ENCODE measurements at regions not wholly inside any gene's neighbourhood (a gene's known extent, or its start where the extent isn't known, plus 50 kb on each side); places are given as distances from the start of the nearest gene placed in this dataset.

- Histone ChIP-seq H3K27ac (no peak overlapping the region), H3K9me3 (peaks cover 0 to 16% (median 0%) of the 10 kb centered on the region in 11 donors), H3K4me1 (no peaks in the 10 kb centered on the region), H3K4me3 (no peak overlapping the region), H3K36me3 (no peaks in the 10 kb centered on the region), H3K27me3 (no peaks in the 10 kb centered on the region)
- TF ChIP-seq, protein P1, sequence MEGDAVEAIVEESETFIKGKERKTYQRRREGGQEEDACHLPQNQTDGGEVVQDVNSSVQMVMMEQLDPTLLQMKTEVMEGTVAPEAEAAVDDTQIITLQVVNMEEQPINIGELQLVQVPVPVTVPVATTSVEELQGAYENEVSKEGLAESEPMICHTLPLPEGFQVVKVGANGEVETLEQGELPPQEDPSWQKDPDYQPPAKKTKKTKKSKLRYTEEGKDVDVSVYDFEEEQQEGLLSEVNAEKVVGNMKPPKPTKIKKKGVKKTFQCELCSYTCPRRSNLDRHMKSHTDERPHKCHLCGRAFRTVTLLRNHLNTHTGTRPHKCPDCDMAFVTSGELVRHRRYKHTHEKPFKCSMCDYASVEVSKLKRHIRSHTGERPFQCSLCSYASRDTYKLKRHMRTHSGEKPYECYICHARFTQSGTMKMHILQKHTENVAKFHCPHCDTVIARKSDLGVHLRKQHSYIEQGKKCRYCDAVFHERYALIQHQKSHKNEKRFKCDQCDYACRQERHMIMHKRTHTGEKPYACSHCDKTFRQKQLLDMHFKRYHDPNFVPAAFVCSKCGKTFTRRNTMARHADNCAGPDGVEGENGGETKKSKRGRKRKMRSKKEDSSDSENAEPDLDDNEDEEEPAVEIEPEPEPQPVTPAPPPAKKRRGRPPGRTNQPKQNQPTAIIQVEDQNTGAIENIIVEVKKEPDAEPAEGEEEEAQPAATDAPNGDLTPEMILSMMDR (IDR thresholded peaks at IDR 0.05) = no peak
- ATAC-seq = no peak
- intact Hi-C loops (cut with DNase I) = no loop called here
- no peak for DNase-seq
- WGBS, 2 donors = 58 to 62% methylated on average over 4 of the region's 4 CpGs
Observed at GRCh38 chr7:9407816-9408215, 974.4 kb downstream of the NXPH1 start.

DNA sequence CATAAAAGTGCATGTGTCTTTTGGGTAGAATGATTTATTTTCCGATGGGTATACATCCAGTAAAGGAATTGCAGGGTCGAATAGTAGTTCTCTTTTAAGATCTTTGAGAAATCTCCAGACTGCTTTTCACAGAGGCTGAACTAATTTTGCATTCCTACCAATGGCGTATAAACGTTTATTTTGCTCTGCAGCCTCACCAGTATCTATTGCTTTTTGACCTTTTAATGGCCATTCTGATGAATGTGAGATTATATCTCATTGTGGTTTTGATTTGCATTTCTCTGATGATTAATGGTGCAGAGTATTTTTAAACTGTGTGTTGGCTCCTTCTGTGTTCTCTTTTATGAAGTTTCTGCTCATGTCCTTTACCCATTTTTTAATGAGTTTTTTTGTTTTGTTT lies 1020.1 kb downstream of the NXPH1 start:
- Histone ChIP-seq H3K4me3 (no peak overlapping the region), H3K9me3 (peaks cover 0 to 33% (median 0%) of the 10 kb centered on the region in 11 donors), H3K27me3 (no peaks in the 10 kb centered on the region), H3K36me3 (no peaks in the 10 kb centered on the region), H3K4me1 (no peaks in the 10 kb centered on the region), H3K27ac (no peak overlapping the region)
- intact Hi-C loops (cut with DNase I) = no loop called here
- TF ChIP-seq, protein P1 (IDR thresholded peaks at IDR 0.05) = no peak
- 78% methylated on average over 4 of the region's 4 CpGs for WGBS, 2 donors
- ATAC-seq = no peak
- no peak for DNase-seq

GRCh38 chr7:9488555-9488954 lies 1055.1 kb downstream of the NXPH1 start:
- H3K27ac ChIP-seq = no peak overlapping the region
- H3K27me3 ChIP-seq = no peaks in the 10 kb centered on the region
- H3K4me1 ChIP-seq = no peaks in the 10 kb centered on the region
- intact Hi-C loops (cut with DNase I) = no loop called here
- TF ChIP-seq, protein P1 (IDR thresholded peaks at IDR 0.05) = no peak
- no peak overlapping the region for H3K4me3 ChIP-seq
- no peak for DNase-seq
- no peaks in the 10 kb centered on the region for H3K36me3 ChIP-seq
- peaks cover 0 to 8% (median 0%) of the 10 kb centered on the region in 11 donors for H3K9me3 ChIP-seq
- ATAC-seq = no peak

- Histone ChIP-seq H3K36me3 (no peaks in the 10 kb centered on the region), H3K27me3 (no peaks in the 10 kb centered on the region), H3K4me3 (no peak overlapping the region), H3K27ac (no peak overlapping the region), H3K9me3 (no peaks in the 10 kb centered on the region), H3K4me1 (no peaks in the 10 kb centered on the region)
- TF ChIP-seq, protein P1 (IDR thresholded peaks at IDR 0.05) = no peak
- WGBS, 2 donors = 32 to 51% methylated on average over 3 of the region's 3 CpGs
- ATAC-seq (no peak), DNase-seq (no peak)
- intact Hi-C loops (cut with DNase I) = no loop called here
Observed at GRCh38 chr7:9498303-9498702, 1064.9 kb downstream of the NXPH1 start.

GRCh38 chr7:9502269-9502668 lies 1068.9 kb downstream of the NXPH1 start:
- 87 to 95% methylated on average over 1 of the region's 1 CpG for WGBS, 2 donors
- TF ChIP-seq, protein P1 (IDR thresholded peaks at IDR 0.05) = no peak
- intact Hi-C loops (cut with DNase I) = no loop called here
- no peak overlapping the region for H3K4me3 ChIP-seq
- no peaks in the 10 kb centered on the region for H3K27me3 ChIP-seq
- no peaks in the 10 kb centered on the region for H3K36me3 ChIP-seq
- DNase-seq (no peak), ATAC-seq (no peak)
- no peaks in the 10 kb centered on the region for H3K4me1 ChIP-seq
- H3K9me3 ChIP-seq = no peaks in the 10 kb centered on the region
- no peak overlapping the region for H3K27ac ChIP-seq

Measured in heart right ventricle (tissue), 16 donors.